H9 (cell line): ENCODE measurements at regions not wholly inside any gene's neighbourhood (a gene's known extent, or its start where the extent isn't known, plus 50 kb on each side); places are given as distances from the start of the nearest gene placed in this dataset.

ENCODE experiments used
- DNase-seq: peaks from one replicate; pipeline ENCODE4 v3.0.0-alpha.2; 2017
- H2AFZ ChIP-seq: one replicate; pipeline ENCODE4 v1.6.1; 2013; ENCODE audit warnings: mild to moderate bottlenecking, low read length, control low read depth, moderate library complexity
- H2AK5ac ChIP-seq: 2 replicates; pipeline ENCODE4 v1.6.1; 2013; ENCODE audit warnings: low read length, control low read depth, mixed read lengths; ENCODE audit not compliant: insufficient read length
- H2BK120ac ChIP-seq: one replicate; pipeline ENCODE4 v1.6.1; 2013; ENCODE audit warnings: low read depth, mild to moderate bottlenecking, low read length, control low read depth, inconsistent platforms; ENCODE audit not compliant: poor library complexity, severe bottlenecking
- H2BK12ac ChIP-seq: 2 replicates; pipeline ENCODE4 v1.6.1; 2013; ENCODE audit warnings: low read length, control low read depth, mixed read lengths, low read depth; ENCODE audit not compliant: insufficient read length
- H2BK15ac ChIP-seq: 2 replicates; pipeline ENCODE4 v1.6.1; 2013; ENCODE audit warnings: low read depth, low read length, control low read depth
- H2BK20ac ChIP-seq: one replicate; pipeline ENCODE4 v1.6.1; 2013; ENCODE audit warnings: low read depth, mild to moderate bottlenecking, low read length, control low read depth, inconsistent platforms; ENCODE audit not compliant: poor library complexity, severe bottlenecking
- H2BK5ac ChIP-seq: 2 replicates; pipeline ENCODE4 v1.6.1; 2013; ENCODE audit warnings: low read length, control low read depth, mixed read lengths; ENCODE audit not compliant: insufficient read length
- H3K14ac ChIP-seq: 2 replicates; pipeline ENCODE4 v1.6.1; 2013; ENCODE audit warnings: low read length, control low read depth; ENCODE audit not compliant: insufficient read depth
- H3K18ac ChIP-seq: 2 replicates; pipeline ENCODE4 v1.6.1; 2013; ENCODE audit warnings: low read depth, mild to moderate bottlenecking, mixed read lengths, low read length, control low read depth; ENCODE audit not compliant: insufficient read length
- H3K23ac ChIP-seq: 2 replicates; pipeline ENCODE4 v1.6.1; 2013; ENCODE audit warnings: low read length, control low read depth, mixed read lengths, low read depth; ENCODE audit not compliant: insufficient read length
- H3K23me2 ChIP-seq: 2 replicates; pipeline ENCODE4 v1.6.1; 2013; ENCODE audit warnings: low read depth, mild to moderate bottlenecking, mixed read lengths, low read length, control low read depth; ENCODE audit not compliant: insufficient read length, poor library complexity, severe bottlenecking
- H3K27ac ChIP-seq: 2 replicates; pipeline ENCODE4 v1.5.1; 2013; ENCODE audit warnings: low read length, control low read depth, mixed read lengths, low read depth; ENCODE audit not compliant: insufficient read length
- H3K27me3 ChIP-seq: 2 replicates; pipeline ENCODE4 v1.6.1; 2013; ENCODE audit warnings: low read length, control low read depth, inconsistent platforms; ENCODE audit not compliant: insufficient read depth
- H3K4ac ChIP-seq: 2 replicates; pipeline ENCODE4 v1.6.1; 2013; ENCODE audit warnings: low read depth, mild to moderate bottlenecking, control low read depth, inconsistent platforms, low read length, moderate library complexity
- H3K4me1 ChIP-seq: 2 replicates; pipeline ENCODE4 v1.6.1; 2013; ENCODE audit warnings: low read length, control low read depth, inconsistent platforms; ENCODE audit not compliant: insufficient read depth
- H3K4me2 ChIP-seq: 2 replicates; pipeline ENCODE4 v1.6.1; 2013; ENCODE audit warnings: low read length, control low read depth, mixed read lengths; ENCODE audit not compliant: insufficient read length, insufficient read depth
- H3K56ac ChIP-seq: 2 replicates; pipeline ENCODE4 v1.6.1; 2013; ENCODE audit warnings: low read depth, mild to moderate bottlenecking, mixed read lengths, low read length, control low read depth; ENCODE audit not compliant: insufficient read length
- H3K79me1 ChIP-seq: 2 replicates; pipeline ENCODE4 v1.6.1; 2013; ENCODE audit warnings: low read depth, mild to moderate bottlenecking, moderate library complexity, low read length, control low read depth, inconsistent platforms; ENCODE audit not compliant: insufficient read depth, poor library complexity, severe bottlenecking
- H3K79me2 ChIP-seq: 2 replicates; pipeline ENCODE4 v1.6.1; 2013; ENCODE audit warnings: low read length, control low read depth, inconsistent platforms; ENCODE audit not compliant: insufficient read depth
- H3K9ac ChIP-seq: 2 replicates; pipeline ENCODE4 v1.6.1; 2013; ENCODE audit warnings: low read length, control low read depth, mixed read lengths; ENCODE audit not compliant: insufficient read length; ENCODE audit errors: extremely low read depth
- H3K9me3 ChIP-seq: one replicate; pipeline ENCODE4 v1.6.1; 2013; ENCODE audit warnings: low read depth, low read length, inconsistent platforms; ENCODE audit not compliant: control insufficient read depth
- H3T11ph ChIP-seq: one replicate; pipeline ENCODE4 v1.6.1; 2013; ENCODE audit warnings: mild to moderate bottlenecking, low read length, control low read depth, inconsistent platforms
- H4K20me1 ChIP-seq: one replicate; pipeline ENCODE4 v1.6.1; 2013; ENCODE audit not compliant: control insufficient read depth, insufficient read length, insufficient read depth
- H4K5ac ChIP-seq: 2 replicates; pipeline ENCODE4 v1.6.1; 2013; ENCODE audit warnings: low read depth, mild to moderate bottlenecking, mixed read lengths, low read length, control low read depth; ENCODE audit not compliant: insufficient read length
- H4K8ac ChIP-seq: replicated peaks from 2 replicates; pipeline ENCODE4 v1.6.1; 2013; ENCODE audit warnings: low read length, control low read depth, mixed read lengths, low read depth; ENCODE audit not compliant: insufficient read length
- H4K91ac ChIP-seq: 2 replicates; pipeline ENCODE4 v1.6.1; 2013; ENCODE audit warnings: low read depth, mild to moderate bottlenecking, moderate library complexity, mixed read lengths, low read length, control low read depth; ENCODE audit not compliant: insufficient read length
- H3K27ac Mint-ChIP-seq, 3 experiments: 2 replicates in 2 of 3; 3 replicates in 1 of 3; pipeline ENCODE4 v1.8.0; 2020 to 2021; ENCODE audit warnings: mixed read lengths in 3 of 3, mild to moderate bottlenecking in 1 of 3, moderate library complexity in 1 of 3
- H3K27me3 Mint-ChIP-seq: 2 replicates; pipeline ENCODE4 v1.8.0; 2021; ENCODE audit warnings: low read depth, mild to moderate bottlenecking, moderate library complexity, mixed read lengths
- H3K36me3 Mint-ChIP-seq, 3 experiments: 2 replicates in 2 of 3; 3 replicates in 1 of 3; pipeline ENCODE4 v1.8.0; 2020 to 2021; ENCODE audit warnings: low read depth in 3 of 3, mixed read lengths in 3 of 3; ENCODE audit not compliant: insufficient read depth in 1 of 3
- H3K4me1 Mint-ChIP-seq, 2 experiments: 2 replicates each; pipeline ENCODE4 v1.8.0; 2020; ENCODE audit warnings: mixed read lengths in 2 of 2
- H3K4me3 Mint-ChIP-seq, 2 experiments: 2 replicates in 1 of 2; 3 replicates in 1 of 2; pipeline ENCODE4 v1.8.0; 2020 to 2021; ENCODE audit warnings: mild to moderate bottlenecking in 2 of 2, mixed read lengths in 2 of 2, moderate library complexity in 1 of 2
- H3K9me3 Mint-ChIP-seq, 2 experiments: 2 replicates in 1 of 2; 3 replicates in 1 of 2; pipeline ENCODE4 v1.8.0; 2020; ENCODE audit warnings: mild to moderate bottlenecking in 2 of 2, mixed read lengths in 2 of 2, moderate library complexity in 1 of 2
- CTCF ChIP-seq: fragments of 200-600 bp; sonication (generic); conservative IDR thresholded peaks from 3 replicates; pipeline ENCODE4 v1.8.0; 2021; ENCODE audit warnings: antibody characterized with exemption, mild to moderate bottlenecking
- WGBS: extraction: QIAGEN DNeasy Blood & Tissue Kit; methylation state at CpG from one replicate; pipeline ENCODE4 v1.1.7; 2013; ENCODE audit warnings: missing lambda C conversion rate, low lambda C conversion rate, mixed read lengths; ENCODE audit not compliant: insufficient read length; ENCODE audit errors: extremely low coverage; 5-methylcytosine and 5-hydroxymethylcytosine counted together

DNA sequence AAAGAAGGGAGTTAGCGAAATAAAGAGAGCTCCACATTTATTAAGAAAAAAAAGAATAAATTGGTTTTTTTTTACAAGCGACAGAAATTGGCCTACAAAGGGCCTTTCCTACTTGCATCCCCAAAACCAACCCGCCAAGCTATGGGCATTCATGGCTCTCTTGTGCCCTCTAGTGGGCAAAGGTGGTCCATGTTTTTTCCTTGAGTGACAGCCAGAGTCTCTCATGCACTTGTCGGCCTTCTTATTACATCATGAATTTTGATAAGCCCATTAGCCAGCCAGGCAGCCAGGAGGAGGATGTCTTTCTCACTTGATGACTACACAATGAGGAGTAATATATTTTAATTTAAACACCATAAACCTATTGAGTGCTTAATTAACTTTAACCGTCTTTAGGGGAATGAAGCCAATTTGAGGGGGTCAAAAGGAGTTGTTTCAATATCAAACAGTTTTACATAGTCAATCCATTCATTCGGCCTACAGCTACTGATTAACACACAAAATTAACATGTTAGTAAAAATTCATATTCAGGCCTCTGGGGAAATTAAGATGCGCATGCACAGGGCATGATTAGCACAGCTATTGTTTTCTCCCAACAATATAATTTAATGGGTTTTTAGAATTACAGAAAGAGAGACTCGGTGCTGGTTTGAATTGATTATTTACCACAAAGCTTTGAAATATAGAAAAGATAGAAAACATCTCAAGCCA is 85.5 kb downstream of the RCN1 start:
- H3K4ac ChIP-seq, result no peak overlapping the region
- TF ChIP-seq CTCF, result peak; percentile 89
- no peak overlapping the region for H4K8ac ChIP-seq
- Mint-ChIP-seq H3K4me1 (peaks cover 4 to 15% of the 10 kb centered on the region in 2 experiments; a peak in 3 of 4 replicates), H3K27me3 (peaks cover 2% of the 10 kb centered on the region; the same call in 1 of the 2 replicates), H3K9me3 (no peaks in the 10 kb centered on the region), H3K27ac (no peak overlapping the region), H3K4me3 (no peak overlapping the region), H3K36me3 (no peaks in the 10 kb centered on the region)
- H2BK20ac ChIP-seq, result no peak overlapping the region
- H2AFZ ChIP-seq, result no peak overlapping the region
- no peak overlapping the region for H3K56ac ChIP-seq
- no peak overlapping the region for H2BK12ac ChIP-seq
- H3K27ac ChIP-seq, result no peak overlapping the region
- H3K79me2 ChIP-seq, result no peaks in the 10 kb centered on the region
- H3K9ac ChIP-seq, result no peak overlapping the region
- H2AK5ac ChIP-seq, result no peak overlapping the region
- no peak overlapping the region for H4K91ac ChIP-seq
- no peaks in the 10 kb centered on the region for H3K4me1 ChIP-seq
- no peaks in the 10 kb centered on the region for H4K20me1 ChIP-seq
- H3K14ac ChIP-seq, result no peak overlapping the region
- H2BK120ac ChIP-seq, result no peak overlapping the region
- no peak overlapping the region for H3K23ac ChIP-seq
- no peaks in the 10 kb centered on the region for H3K23me2 ChIP-seq
- H2BK5ac ChIP-seq, result no peak overlapping the region
- no peak overlapping the region for H3T11ph ChIP-seq
- H3K79me1 ChIP-seq, result no peaks in the 10 kb centered on the region
- no peak overlapping the region for H3K18ac ChIP-seq
- no peak overlapping the region for H2BK15ac ChIP-seq
- no peaks in the 10 kb centered on the region for H3K27me3 ChIP-seq
- peak; percentile 87 for DNase-seq
- H3K4me2 ChIP-seq, result no peak overlapping the region
- H4K5ac ChIP-seq, result no peak overlapping the region
- no peaks in the 10 kb centered on the region for H3K9me3 ChIP-seq
- no CpG with 5 or more reads among the region's 8 CpGs for WGBS
